MCF 10A (cell line): ENCODE measurements at regions not wholly inside any gene's neighbourhood (a gene's known extent, or its start where the extent isn't known, plus 50 kb on each side); places are given as distances from the start of the nearest gene placed in this dataset.

ENCODE experiments used
- BruUV-seq: library from RNA; stranded (reverse); fragments of 400-500 nt; replicated peaks from 2 replicates; lab custom pipeline; 2021; lab: Mats Ljungman, UMichigan
- CTCF ChIA-PET: fragments of 300-600 bp; sonication (Branson Sonifier 250); formaldehyde crosslinking; extraction: SDS; loops from one replicate; lab custom pipeline; 2021; ENCODE audit warnings: antibody characterized with exemption, inconsistent platforms; lab: Yijun Ruan, JAX
- POLR2A ChIA-PET: fragments of 300-600, 350-650 bp; sonication (Branson Sonifier 250); formaldehyde crosslinking; extraction: SDS; loops from one replicate; lab custom pipeline; 2020; ENCODE audit warnings: antibody characterized with exemption, inconsistent platforms; lab: Yijun Ruan, JAX
- DNase-seq: peaks from one replicate; pipeline ENCODE4 v3.0.0-alpha.2; 2018; ENCODE audit not compliant: unreplicated experiment
- H3K27ac Mint-ChIP-seq: one replicate; pipeline ENCODE4 v1.8.0; 2022; ENCODE audit warnings: mild to moderate bottlenecking, low read depth, mixed read lengths; ENCODE audit not compliant: unreplicated experiment
- H3K27me3 Mint-ChIP-seq: one replicate; pipeline ENCODE4 v1.8.0; 2022; ENCODE audit warnings: mixed read lengths; ENCODE audit not compliant: insufficient read depth, unreplicated experiment
- H3K36me3 Mint-ChIP-seq: one replicate; pipeline ENCODE4 v1.8.0; 2022; ENCODE audit warnings: mild to moderate bottlenecking, moderate library complexity, mixed read lengths; ENCODE audit not compliant: insufficient read depth, unreplicated experiment
- H3K4me1 Mint-ChIP-seq: one replicate; pipeline ENCODE4 v1.8.0; 2022; ENCODE audit warnings: mixed read lengths; ENCODE audit not compliant: insufficient read depth, unreplicated experiment
- H3K4me3 Mint-ChIP-seq: one replicate; pipeline ENCODE4 v1.8.0; 2022; ENCODE audit warnings: mild to moderate bottlenecking, moderate library complexity, mixed read lengths; ENCODE audit not compliant: unreplicated experiment
- H3K9me3 Mint-ChIP-seq: one replicate; pipeline ENCODE4 v1.8.0; 2022; ENCODE audit warnings: mixed read lengths; ENCODE audit not compliant: unreplicated experiment
- intact Hi-C: fragments of 100-400 bp; cut with micrococcal nuclease; formaldehyde crosslinking; loops from 2 replicates; pipeline ENCODE4 v1.14.1; 2022
- TF ChIP-seq, protein P1 (sequence below): fragments of 200-600 bp; IDR thresholded peaks from one replicate; pipeline ENCODE4 v1.8.0; 2022; ENCODE audit warnings: antibody characterized with exemption, mild to moderate bottlenecking; ENCODE audit not compliant: unreplicated experiment

DNA sequence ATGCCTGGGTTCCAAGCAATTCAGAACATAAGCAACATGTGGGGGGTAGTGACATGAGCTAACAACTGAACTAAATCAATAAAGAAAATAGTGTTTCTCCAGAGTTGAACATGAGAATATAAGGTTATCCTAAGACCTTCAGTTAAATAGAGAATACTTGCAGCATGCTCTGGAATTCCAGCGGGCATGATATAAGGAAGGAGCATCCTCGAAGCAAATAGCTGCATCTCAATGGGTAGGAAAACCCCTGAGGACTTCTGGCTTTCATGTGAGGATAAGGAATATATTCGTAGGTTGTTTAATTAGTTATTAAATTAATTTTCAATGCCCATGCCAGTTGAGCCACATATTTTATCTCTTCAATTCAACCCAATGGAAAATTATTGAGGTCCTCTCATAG is 631.2 kb upstream of the EPHA7 start:
- no peaks in the 10 kb centered on the region for H3K36me3 Mint-ChIP-seq
- peaks cover 79% of the 10 kb centered on the region for H3K27me3 Mint-ChIP-seq
- H3K27ac Mint-ChIP-seq = no peak overlapping the region
- TF ChIP-seq, protein P1, sequence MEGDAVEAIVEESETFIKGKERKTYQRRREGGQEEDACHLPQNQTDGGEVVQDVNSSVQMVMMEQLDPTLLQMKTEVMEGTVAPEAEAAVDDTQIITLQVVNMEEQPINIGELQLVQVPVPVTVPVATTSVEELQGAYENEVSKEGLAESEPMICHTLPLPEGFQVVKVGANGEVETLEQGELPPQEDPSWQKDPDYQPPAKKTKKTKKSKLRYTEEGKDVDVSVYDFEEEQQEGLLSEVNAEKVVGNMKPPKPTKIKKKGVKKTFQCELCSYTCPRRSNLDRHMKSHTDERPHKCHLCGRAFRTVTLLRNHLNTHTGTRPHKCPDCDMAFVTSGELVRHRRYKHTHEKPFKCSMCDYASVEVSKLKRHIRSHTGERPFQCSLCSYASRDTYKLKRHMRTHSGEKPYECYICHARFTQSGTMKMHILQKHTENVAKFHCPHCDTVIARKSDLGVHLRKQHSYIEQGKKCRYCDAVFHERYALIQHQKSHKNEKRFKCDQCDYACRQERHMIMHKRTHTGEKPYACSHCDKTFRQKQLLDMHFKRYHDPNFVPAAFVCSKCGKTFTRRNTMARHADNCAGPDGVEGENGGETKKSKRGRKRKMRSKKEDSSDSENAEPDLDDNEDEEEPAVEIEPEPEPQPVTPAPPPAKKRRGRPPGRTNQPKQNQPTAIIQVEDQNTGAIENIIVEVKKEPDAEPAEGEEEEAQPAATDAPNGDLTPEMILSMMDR = no peak
- H3K4me1 Mint-ChIP-seq = no peaks in the 10 kb centered on the region
- DNase-seq = no peak
- intact Hi-C loops = no loop called here
- ChIA-PET POLR2A (no interaction called here), CTCF (no interaction called here)
- BruUV-seq = no TSS peak
- no peaks in the 10 kb centered on the region for H3K9me3 Mint-ChIP-seq
- no peak overlapping the region for H3K4me3 Mint-ChIP-seq

- Mint-ChIP-seq H3K27me3 (peaks cover 80% of the 10 kb centered on the region), H3K4me1 (no peaks in the 10 kb centered on the region), H3K9me3 (no peaks in the 10 kb centered on the region), H3K4me3 (no peak overlapping the region), H3K27ac (no peak overlapping the region), H3K36me3 (no peaks in the 10 kb centered on the region)
- POLR2A ChIA-PET = no interaction called here
- TF ChIP-seq, protein P1 = no peak
- CTCF ChIA-PET = no interaction called here
- intact Hi-C loops = no loop called here
- BruUV-seq = no TSS peak
- DNase-seq = no peak
Measured at GRCh38 chr6:94049001-94049400, 629.6 kb upstream of the EPHA7 start.

- intact Hi-C loops = no loop called here
- DNase-seq = no peak
- H3K4me3 Mint-ChIP-seq = no peak overlapping the region
- no TSS peak for BruUV-seq
- no peaks in the 10 kb centered on the region for H3K4me1 Mint-ChIP-seq
- H3K36me3 Mint-ChIP-seq = no peaks in the 10 kb centered on the region
- H3K9me3 Mint-ChIP-seq = no peaks in the 10 kb centered on the region
- H3K27me3 Mint-ChIP-seq = peaks cover 68% of the 10 kb centered on the region
- H3K27ac Mint-ChIP-seq = no peak overlapping the region
- POLR2A ChIA-PET = no interaction called here
- TF ChIP-seq, protein P1 = no peak
- CTCF ChIA-PET = interaction anchor here (0.7 kb wide), 1 partner anchor 9 kb away, joined by 3 read pairs; no protein-coding TSS in a partner anchor
Measured at GRCh38 chr6:94045099-94045829, 625.9 kb upstream of the EPHA7 start.

GRCh38 chr6:94041945-94042709 is 622.8 kb upstream of the EPHA7 start:
- Mint-ChIP-seq H3K4me3 (no peak overlapping the region), H3K27ac (no peak overlapping the region), H3K36me3 (peaks cover 6% of the 10 kb centered on the region), H3K9me3 (no peaks in the 10 kb centered on the region), H3K27me3 (peaks cover 47% of the 10 kb centered on the region), H3K4me1 (no peaks in the 10 kb centered on the region)
- intact Hi-C loops = no loop called here
- ChIA-PET CTCF (interaction anchor here (0.6 kb wide), 1 partner anchor 354 kb away, joined by 3 read pairs; no protein-coding TSS in a partner anchor), POLR2A (no interaction called here)
- DNase-seq = no peak
- no TSS peak for BruUV-seq
- TF ChIP-seq, protein P1 = no peak
